ENCODE measurements at regions not wholly inside any gene's neighbourhood (a gene's known extent, or its start where the extent isn't known, plus 50 kb on each side); places are given as distances from the start of the nearest gene placed in this dataset.

DNA sequence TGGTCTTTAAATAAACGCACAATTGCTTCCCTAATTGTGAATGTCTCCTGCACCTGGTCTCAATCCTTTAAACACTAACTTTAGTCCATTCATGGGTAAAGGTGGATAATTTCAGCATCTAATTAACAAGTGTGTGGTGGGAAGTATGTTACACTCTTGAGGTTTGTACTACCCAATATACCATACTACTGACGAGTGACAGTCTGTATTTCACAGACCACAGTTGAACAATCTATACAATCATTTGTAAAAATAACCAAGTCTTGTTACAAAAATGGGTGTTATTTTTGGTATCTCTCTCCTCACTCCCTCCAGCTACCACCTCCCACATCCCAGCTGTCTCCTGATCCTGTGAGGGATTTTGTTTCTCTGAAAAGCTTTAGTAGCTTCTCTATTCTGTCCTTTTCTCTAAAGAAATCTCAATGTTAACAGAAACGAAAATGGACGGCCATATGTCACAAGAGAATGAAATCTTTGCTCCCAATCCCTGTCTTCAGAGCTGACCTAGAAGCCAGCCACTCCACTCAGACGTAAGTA lies 62.3 kb upstream of the ZNF366 start:
- Histone ChIP-seq H3K27me3 (no peaks in the 10 kb centered on the region), H3K4me1 (no peaks in the 10 kb centered on the region), H3K27ac (no peak overlapping the region), H3K4me3 (replicated peaks in 1 of 3) (no peak overlapping the region), H3K36me3 (no peaks in the 10 kb centered on the region), H3K9me3 (no peaks in the 10 kb centered on the region)
- TF ChIP-seq, protein P1, sequence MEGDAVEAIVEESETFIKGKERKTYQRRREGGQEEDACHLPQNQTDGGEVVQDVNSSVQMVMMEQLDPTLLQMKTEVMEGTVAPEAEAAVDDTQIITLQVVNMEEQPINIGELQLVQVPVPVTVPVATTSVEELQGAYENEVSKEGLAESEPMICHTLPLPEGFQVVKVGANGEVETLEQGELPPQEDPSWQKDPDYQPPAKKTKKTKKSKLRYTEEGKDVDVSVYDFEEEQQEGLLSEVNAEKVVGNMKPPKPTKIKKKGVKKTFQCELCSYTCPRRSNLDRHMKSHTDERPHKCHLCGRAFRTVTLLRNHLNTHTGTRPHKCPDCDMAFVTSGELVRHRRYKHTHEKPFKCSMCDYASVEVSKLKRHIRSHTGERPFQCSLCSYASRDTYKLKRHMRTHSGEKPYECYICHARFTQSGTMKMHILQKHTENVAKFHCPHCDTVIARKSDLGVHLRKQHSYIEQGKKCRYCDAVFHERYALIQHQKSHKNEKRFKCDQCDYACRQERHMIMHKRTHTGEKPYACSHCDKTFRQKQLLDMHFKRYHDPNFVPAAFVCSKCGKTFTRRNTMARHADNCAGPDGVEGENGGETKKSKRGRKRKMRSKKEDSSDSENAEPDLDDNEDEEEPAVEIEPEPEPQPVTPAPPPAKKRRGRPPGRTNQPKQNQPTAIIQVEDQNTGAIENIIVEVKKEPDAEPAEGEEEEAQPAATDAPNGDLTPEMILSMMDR (IDR thresholded peaks at IDR 0.05) = no peak
- TF ChIP-seq POLR2A (IDR thresholded peaks at IDR 0.05) = no peak
- intact Hi-C loops (cut with DNase I) = no loop called here
- 96% methylated on average over 5 of the region's 5 CpGs for WGBS, 2 donors
- no peak for DNase-seq

DNA sequence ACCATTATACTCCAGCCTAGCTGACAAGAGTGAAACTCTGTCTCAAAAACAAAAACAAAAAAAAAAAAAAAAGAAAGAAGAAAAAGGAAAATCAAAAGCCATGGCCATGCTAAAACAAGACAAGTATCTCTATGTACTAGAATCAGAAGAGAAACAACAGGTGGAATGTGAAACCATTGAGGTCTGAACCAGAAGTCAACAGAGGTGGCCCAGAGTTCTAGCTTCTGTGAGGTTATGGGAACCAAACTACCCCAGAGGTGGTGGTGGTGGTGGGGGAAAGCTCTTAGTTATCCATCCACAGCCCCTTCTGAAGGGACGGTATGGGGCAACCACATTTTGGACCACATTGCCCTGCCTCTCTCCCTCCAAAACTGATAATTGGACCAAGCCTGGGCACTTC lies 59.5 kb upstream of the ZNF366 start:
- Histone ChIP-seq H3K27ac (no peak overlapping the region), H3K27me3 (no peaks in the 10 kb centered on the region), H3K36me3 (no peaks in the 10 kb centered on the region), H3K4me1 (no peaks in the 10 kb centered on the region), H3K4me3 (replicated peaks in 1 of 3) (no peak overlapping the region), H3K9me3 (no peaks in the 10 kb centered on the region)
- intact Hi-C loops (cut with DNase I) = no loop called here
- no peak for DNase-seq
- TF ChIP-seq, protein P1 (IDR thresholded peaks at IDR 0.05) = no peak
- TF ChIP-seq POLR2A (IDR thresholded peaks at IDR 0.05) = no peak
- 90 to 100% methylated on average over 1 of the region's 1 CpG for WGBS, 2 donors

DNA sequence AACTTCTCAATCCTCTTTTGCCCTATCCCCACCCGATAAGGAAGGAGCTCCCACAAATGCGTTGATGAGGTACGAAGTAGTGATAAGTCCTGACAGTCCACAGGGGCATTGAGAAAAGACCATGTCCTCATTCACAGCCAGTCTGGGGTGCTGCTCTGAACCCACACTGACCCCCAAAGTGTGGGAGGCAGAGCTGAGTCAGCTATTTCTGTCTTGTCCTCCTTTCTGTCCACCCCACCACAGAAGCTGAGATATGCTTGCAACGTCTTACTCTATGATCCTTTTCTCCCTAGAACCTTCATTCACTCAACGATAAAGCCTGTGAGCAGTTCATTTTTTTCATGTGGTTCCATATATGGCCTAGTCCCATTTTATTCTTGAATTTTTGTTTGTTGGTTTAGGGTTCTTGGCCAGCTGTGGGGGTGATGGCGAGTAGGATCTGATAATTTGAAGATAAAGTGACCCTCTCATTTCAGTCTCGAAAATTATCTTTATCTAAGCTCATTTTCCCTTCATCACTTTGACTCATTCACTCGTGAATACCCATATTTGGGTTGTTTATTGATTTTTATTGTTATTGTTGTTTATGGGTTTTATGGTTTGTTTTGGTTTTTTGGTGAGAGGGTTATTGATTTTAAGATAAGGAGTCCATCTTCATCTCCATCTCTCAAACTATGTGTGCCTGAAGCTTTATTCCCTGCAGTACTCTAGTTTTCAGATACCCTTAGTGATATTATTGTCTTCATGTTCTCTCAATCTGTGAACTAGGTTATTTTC lies 58.5 kb upstream of the ZNF366 start:
- intact Hi-C loops (cut with DNase I) = no loop called here
- H3K27ac ChIP-seq = no peak overlapping the region
- DNase-seq = no peak
- TF ChIP-seq, protein P1 (IDR thresholded peaks at IDR 0.05) = no peak
- no peak for TF ChIP-seq POLR2A (IDR thresholded peaks at IDR 0.05)
- no peaks in the 10 kb centered on the region for H3K27me3 ChIP-seq
- no peak overlapping the region for H3K4me3 ChIP-seq (replicated peaks in 1 of 3)
- no peaks in the 10 kb centered on the region for H3K4me1 ChIP-seq
- no peaks in the 10 kb centered on the region for H3K9me3 ChIP-seq
- 94 to 96% methylated on average over 8 of the region's 8 CpGs for WGBS, 2 donors
- no peaks in the 10 kb centered on the region for H3K36me3 ChIP-seq

DNA sequence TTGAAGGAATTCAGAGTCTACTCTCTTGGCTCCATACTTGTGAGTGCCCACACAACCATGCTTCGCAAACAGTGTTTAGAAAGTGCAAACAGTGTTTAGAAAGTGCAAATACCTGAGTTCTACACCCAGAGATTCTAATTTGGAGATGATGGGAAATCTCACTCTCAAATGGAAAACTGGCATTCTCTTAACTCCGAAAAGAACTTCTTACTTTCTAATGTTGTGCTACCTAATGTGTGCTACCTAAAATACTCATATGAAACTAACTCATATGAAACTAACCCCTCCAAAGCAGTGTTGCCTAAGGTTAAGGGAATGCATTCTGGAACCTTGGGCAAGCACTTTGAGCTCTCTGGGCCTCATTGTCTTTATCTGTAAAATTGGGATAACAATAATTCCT lies 55.5 kb upstream of the ZNF366 start:
- 94 to 96% methylated on average over 2 of the region's 2 CpGs for WGBS, 2 donors
- H3K27ac ChIP-seq = no peak overlapping the region
- no peak for DNase-seq
- H3K9me3 ChIP-seq = no peaks in the 10 kb centered on the region
- H3K4me3 ChIP-seq (replicated peaks in 1 of 3) = no peak overlapping the region
- intact Hi-C loops (cut with DNase I) = no loop called here
- H3K36me3 ChIP-seq = no peaks in the 10 kb centered on the region
- H3K27me3 ChIP-seq = no peaks in the 10 kb centered on the region
- TF ChIP-seq POLR2A (IDR thresholded peaks at IDR 0.05) = no peak
- TF ChIP-seq, protein P1 (IDR thresholded peaks at IDR 0.05) = no peak
- H3K4me1 ChIP-seq = no peaks in the 10 kb centered on the region

DNA sequence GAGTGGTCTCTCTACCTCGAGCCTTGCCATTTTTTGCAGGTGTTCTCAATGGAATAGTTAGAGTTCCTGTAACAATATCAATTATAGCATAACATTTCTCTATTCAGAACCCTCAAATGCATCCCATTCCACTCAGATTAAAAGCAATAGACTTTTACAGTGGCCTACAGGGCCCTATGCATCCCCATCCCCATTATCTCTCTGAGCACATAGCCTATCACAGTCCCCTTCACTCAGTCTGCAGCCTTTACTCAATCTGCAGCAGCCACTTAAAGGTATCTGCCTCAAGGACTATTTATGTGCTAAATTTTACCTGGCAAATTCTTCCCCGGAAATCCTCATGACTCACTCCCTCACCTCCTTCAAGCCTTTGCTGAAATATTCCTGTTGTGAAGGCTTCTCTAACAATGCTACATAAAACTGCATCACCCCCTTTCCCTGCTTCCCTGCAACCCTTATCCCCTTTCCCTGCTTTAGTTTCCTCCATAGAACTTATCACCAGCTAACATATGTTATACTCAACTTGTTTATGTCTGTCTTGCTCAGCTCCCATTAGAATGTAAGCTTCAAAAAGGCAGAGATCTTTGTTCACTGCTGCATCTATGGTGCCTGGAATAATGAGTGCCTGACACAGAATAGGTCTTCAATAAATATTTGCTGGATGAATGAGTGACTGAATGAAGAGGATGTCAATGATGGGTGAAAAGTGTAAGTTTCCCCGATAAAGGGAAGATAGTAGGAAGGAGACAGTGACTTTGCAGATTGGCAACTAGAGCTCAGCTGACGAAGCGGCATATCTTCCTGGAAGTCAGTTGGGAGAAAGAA lies 54.1 kb upstream of the ZNF366 start:
- TF ChIP-seq, protein P1 (IDR thresholded peaks at IDR 0.05) = no peak
- no peak for TF ChIP-seq POLR2A (IDR thresholded peaks at IDR 0.05)
- H3K27ac ChIP-seq = no peak overlapping the region
- WGBS, 2 donors = 86 to 90% methylated on average over 5 of the region's 5 CpGs
- H3K27me3 ChIP-seq = no peaks in the 10 kb centered on the region
- no peak overlapping the region for H3K4me3 ChIP-seq (replicated peaks in 1 of 3)
- H3K36me3 ChIP-seq = no peaks in the 10 kb centered on the region
- H3K4me1 ChIP-seq = peaks cover 5 to 11% of the 10 kb centered on the region in 2 donors
- H3K9me3 ChIP-seq = no peaks in the 10 kb centered on the region
- intact Hi-C loops (cut with DNase I) = no loop called here
- DNase-seq = no peak

Data from thyroid gland (tissue), 4 donors.